ENCODE measurements at regions not wholly inside any gene's neighbourhood (a gene's known extent, or its start where the extent isn't known, plus 50 kb on each side); places are given as distances from the start of the nearest gene placed in this dataset.

GRCh38 chr14:101511199-101511598 lies 50.1 kb upstream of the DIO3 start:
- Histone ChIP-seq H3K4me3 (ENCODE audit: low read depth in 1 of 2, low read length in 2 of 2) (no peak overlapping the region), H3K9ac (ENCODE audit: low read length) (no peak overlapping the region), H3K4me1 (ENCODE audit: insufficient read depth, low read length) (no peaks in the 10 kb centered on the region), H3K27ac (ENCODE audit: low read depth, low read length) (no peak overlapping the region), H3K27me3 (ENCODE audit: control insufficient read depth in 1 of 2, insufficient read depth in 2 of 2, low read length in 2 of 2) (no peaks in the 10 kb centered on the region), H3K36me3 (ENCODE audit: insufficient read depth, low read length) (no peaks in the 10 kb centered on the region), H3K9me3 (ENCODE audit: low read length) (no peaks in the 10 kb centered on the region)
